ENCODE measurements at regions not wholly inside any gene's neighbourhood (a gene's known extent, or its start where the extent isn't known, plus 50 kb on each side); places are given as distances from the start of the nearest gene placed in this dataset.

DNA sequence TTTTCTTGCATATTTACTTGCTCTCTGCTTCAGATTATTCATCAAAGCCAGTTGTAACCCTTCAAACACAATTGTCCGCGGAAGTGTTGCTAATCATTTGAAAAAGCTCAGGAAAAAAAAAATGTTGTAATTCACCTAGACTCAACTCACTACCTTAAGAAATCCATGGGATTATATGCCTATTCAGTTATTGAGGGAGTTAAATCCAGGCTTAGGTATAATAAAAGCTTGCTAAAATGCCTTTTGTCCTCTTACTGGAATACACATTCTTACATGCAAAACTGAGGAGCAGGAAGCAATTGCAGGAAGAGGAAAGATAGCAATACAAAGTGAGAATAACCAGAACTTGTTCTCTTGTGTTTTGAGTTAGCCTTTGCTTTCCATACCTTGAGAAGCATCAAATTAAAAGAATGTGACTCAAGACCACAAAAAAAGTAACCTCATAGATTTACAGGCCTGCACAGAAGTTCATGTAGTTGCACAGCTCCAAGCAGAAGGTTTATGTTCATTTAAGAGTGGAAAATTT, 91.4 kb upstream of the FAM241A start:
- H2AK5ac ChIP-seq (ENCODE audit: low read depth, low read length): no peak overlapping the region
- no peak overlapping the region for H2AFZ ChIP-seq (replicated peaks; ENCODE audit: low read length, poor library complexity)
- ATAC-seq (ENCODE audit: low read depth) (no peak), DNase-seq (no peak)
- H2BK15ac ChIP-seq (ENCODE audit: low read depth, low read length): no peak overlapping the region
- H3K9me1 ChIP-seq (ENCODE audit: insufficient read depth, low read length): no peaks in the 10 kb centered on the region
- no peaks in the 10 kb centered on the region for H3K36me3 ChIP-seq (ENCODE audit: control insufficient read depth, insufficient read depth, low read length)
- no peak overlapping the region for H2BK20ac ChIP-seq (ENCODE audit: low read depth, low read length)
- POLR2A ChIA-PET (ENCODE audit: unreplicated experiment): no interaction called here
- TF ChIP-seq USF2 (IDR thresholded peaks at IDR 0.05; ENCODE audit: low read depth, low read length) (no peak), CEBPB (IDR thresholded peaks at IDR 0.05; ENCODE audit: low read depth, low read length) (no peak), NFE2L2 (IDR thresholded peaks at IDR 0.05; ENCODE audit: low read depth, low read length) (no peak), MAFK (IDR thresholded peaks at IDR 0.05; ENCODE audit: low read depth, low read length) (no peak)
- dilution Hi-C loops (cut with HindIII; ENCODE audit: low sequenced_read_pairs, unreplicated experiment): no loop called here
- CTCF ChIA-PET: no interaction called here
- no peak overlapping the region for H4K91ac ChIP-seq (ENCODE audit: insufficient read depth, low read depth, low read length)
- BruUV-seq (replicated peaks): no TSS peak
- WGBS, 2 experiments (ENCODE audit: extremely low coverage in 2 of 2, insufficient read length in 1 of 2): no CpG with 5 or more reads among the region's 2 CpGs
- H3K23ac ChIP-seq (ENCODE audit: low read depth, low read length): no peak overlapping the region
- no peak overlapping the region for H3K4me2 ChIP-seq (ENCODE audit: low read depth, low read length)
- H4K20me1 ChIP-seq (ENCODE audit: insufficient read depth, low read length): no peaks in the 10 kb centered on the region
- no peak overlapping the region for H3K9ac ChIP-seq (ENCODE audit: low read depth, low read length)
- H3K4me3 ChIP-seq (ENCODE audit: insufficient read depth, low read depth, low read length): no peak overlapping the region
- no peak overlapping the region for H2BK120ac ChIP-seq (ENCODE audit: low read depth, low read length)
- no peaks in the 10 kb centered on the region for H3K9me3 ChIP-seq (ENCODE audit: control insufficient read depth, insufficient read depth, low read length)
- H2BK5ac ChIP-seq (ENCODE audit: low read depth, low read length, poor library complexity, severe bottlenecking): no peak overlapping the region
- no peak overlapping the region for H3K27ac ChIP-seq (ENCODE audit: insufficient read depth, low read length)
- H3K56ac ChIP-seq (ENCODE audit: extremely low read depth, insufficient read depth, low read length): no peak overlapping the region
- no peak overlapping the region for H2AK9ac ChIP-seq (replicated peaks; ENCODE audit: low read depth, low read length, poor library complexity)
- no peaks in the 10 kb centered on the region for H3K4me1 ChIP-seq (ENCODE audit: control insufficient read depth, insufficient read depth, low read length)
- H4K8ac ChIP-seq (ENCODE audit: low read depth in 2 of 2, low read length in 2 of 2): no peak overlapping the region
- no peaks in the 10 kb centered on the region for H3K27me3 ChIP-seq (ENCODE audit: control insufficient read depth, insufficient read depth, low read length)
- H3K14ac ChIP-seq (replicated peaks; ENCODE audit: low read depth, low read length): no peak overlapping the region
- no peak overlapping the region for H3K4ac ChIP-seq (ENCODE audit: low read depth, low read length)
- H3K18ac ChIP-seq (ENCODE audit: low read depth, low read length): no peak overlapping the region
- intact Hi-C loops (cut with micrococcal nuclease): no loop called here
- no peak overlapping the region for H4K5ac ChIP-seq (ENCODE audit: low read depth, low read length)
- in situ Hi-C loops (cut with MboI; ENCODE audit: low sequenced_read_pairs): no loop called here
- H3K79me1 ChIP-seq (ENCODE audit: low read depth in 1 of 2, low read length in 2 of 2): no peaks in the 10 kb centered on the region

Measured in IMR-90 (cell line).